Endothelial cell of umbilical vein (primary cell): ENCODE measurements at regions not wholly inside any gene's neighbourhood (a gene's known extent, or its start where the extent isn't known, plus 50 kb on each side); places are given as distances from the start of the nearest gene placed in this dataset.

Experiments
- BruUV-seq: library from RNA; stranded (reverse); fragments of 400-500 nt; replicated peaks from 2 replicates; lab custom pipeline; 2021; lab: Mats Ljungman, UMichigan
- CTCF ChIA-PET: fragments of 300-600, 350-600 bp; sonication (Branson Sonifier 250); formaldehyde crosslinking; loops from one replicate; lab custom pipeline; 2021; ENCODE audit warnings: antibody characterized with exemption, inconsistent platforms; lab: Charles Lee
- POLR2A ChIA-PET: fragments of 300-600, 350-600 bp; sonication (Branson Sonifier 250); formaldehyde crosslinking; loops from one replicate; lab custom pipeline; 2021; ENCODE audit warnings: antibody characterized with exemption, inconsistent platforms; lab: Charles Lee
- DNase-seq: peaks from one replicate; pipeline ENCODE4 v3.0.0-alpha.2; 2011; ENCODE audit warnings: low read depth, low spot score
- FAIRE-seq: peaks from 2 replicates; lab custom pipeline; 2011; peaks lifted over from hg19 to GRCh38; lab: Jason Lieb, UNC
- H2AFZ ChIP-seq: 2 replicates; pipeline ENCODE4 v1.6.0; 2012; ENCODE audit warnings: low read depth, low read length, control low read depth, inconsistent platforms
- H3K27ac ChIP-seq: 2 replicates; pipeline ENCODE4 v1.5.1; 2011; ENCODE audit warnings: low read depth, mild to moderate bottlenecking, control low read depth, low read length, moderate library complexity; ENCODE audit not compliant: insufficient read depth
- H3K27me3 ChIP-seq, 2 experiments: 2 replicates each; pipeline versions ENCODE4 v1.6.0 to v1.6.1; 2011; ENCODE audit warnings: low read length in 2 of 2, mixed read lengths in 1 of 2; ENCODE audit not compliant: control insufficient read depth in 2 of 2, insufficient read depth in 2 of 2
- H3K36me3 ChIP-seq, 2 experiments: 2 replicates in 1 of 2; 3 replicates in 1 of 2; pipeline ENCODE4 v1.5.1; 2011; ENCODE audit warnings: low read length in 2 of 2, mild to moderate bottlenecking in 1 of 2, moderate library complexity in 1 of 2; ENCODE audit not compliant: control insufficient read depth in 2 of 2, insufficient read depth in 2 of 2; ENCODE audit errors: extremely low read depth in 1 of 2
- H3K4me1 ChIP-seq: 3 replicates; pipeline ENCODE4 v1.5.1; 2011; ENCODE audit warnings: mild to moderate bottlenecking, low read length; ENCODE audit not compliant: control insufficient read depth, insufficient read depth; ENCODE audit errors: extremely low read depth
- H3K4me2 ChIP-seq: 2 replicates; pipeline ENCODE4 v1.6.1; 2011; ENCODE audit warnings: low read length, control low read depth, mixed read lengths; ENCODE audit not compliant: insufficient read depth
- H3K4me3 ChIP-seq, 3 experiments: fragments of 200-600 bp in 1 of 3; sonication (generic), shearing (Covaris generic) in 1 of 3; replicated peaks in 1 of 3; 2 replicates each; pipeline ENCODE4 v1.5.1; 2011 to 2016; ENCODE audit warnings: control low read depth in 3 of 3, low read length in 3 of 3, mild to moderate bottlenecking in 2 of 3, inconsistent platforms in 1 of 3, low read depth in 1 of 3, moderate library complexity in 1 of 3; ENCODE audit not compliant: insufficient read depth in 1 of 3
- H3K79me2 ChIP-seq: 2 replicates; pipeline ENCODE4 v1.6.0; 2012; ENCODE audit warnings: low read length, inconsistent platforms; ENCODE audit not compliant: control insufficient read depth, insufficient read depth
- H3K9ac ChIP-seq: replicated peaks from 2 replicates; pipeline ENCODE3; 2011; ENCODE audit warnings: low read length, control low read depth; ENCODE audit not compliant: insufficient read depth; ENCODE audit errors: extremely low read depth
- H3K9me1 ChIP-seq: replicated peaks from 3 replicates; pipeline ENCODE4 v1.6.0; 2011; ENCODE audit warnings: mild to moderate bottlenecking, low read length; ENCODE audit not compliant: control insufficient read depth, insufficient read depth; ENCODE audit errors: extremely low read depth
- H3K9me3 ChIP-seq: replicated peaks from 2 replicates; pipeline ENCODE4 v1.5.1; 2012; ENCODE audit warnings: low read length, inconsistent platforms; ENCODE audit not compliant: control insufficient read depth, insufficient read depth
- H4K20me1 ChIP-seq: replicated peaks from 2 replicates; pipeline ENCODE3; 2011; ENCODE audit warnings: mild to moderate bottlenecking, low read length; ENCODE audit not compliant: control insufficient read depth, insufficient read depth; ENCODE audit errors: extremely low read depth
- CTCF ChIP-seq, 2 donors: IDR thresholded peaks; 1 replicate in 1 of 2; 2 replicates in 1 of 2; pipeline ENCODE4 v1.5.1; 2011; ENCODE audit warnings: low read length in 2 of 2, mild to moderate bottlenecking in 2 of 2, moderate library complexity in 2 of 2, control low read depth in 1 of 2, inconsistent platforms in 1 of 2, low read depth in 1 of 2; ENCODE audit not compliant: insufficient read depth in 1 of 2; ENCODE audit errors: extremely low read depth in 1 of 2
- EZH2 ChIP-seq: IDR thresholded peaks from 2 replicates; pipeline ENCODE4 v1.6.1; 2012; ENCODE audit warnings: borderline replicate concordance, low read depth, mild to moderate bottlenecking, moderate library complexity, low read length, inconsistent platforms; ENCODE audit not compliant: severe bottlenecking
- FOS ChIP-seq: IDR thresholded peaks from 2 replicates; pipeline ENCODE4 v1.6.1; 2011; ENCODE audit warnings: mild to moderate bottlenecking, low read length, moderate library complexity, borderline replicate concordance; ENCODE audit not compliant: insufficient read depth
- GATA2 ChIP-seq: IDR thresholded peaks from 2 replicates; pipeline ENCODE4 v1.7.0; 2011; ENCODE audit warnings: low read depth, mild to moderate bottlenecking, moderate library complexity, mixed read lengths, low read length; ENCODE audit not compliant: insufficient read length, insufficient read depth
- JUN ChIP-seq: IDR thresholded peaks from 2 replicates; pipeline ENCODE4 v1.6.1; 2011; ENCODE audit warnings: borderline replicate concordance, low read depth; ENCODE audit not compliant: insufficient read length, insufficient read depth
- MAX ChIP-seq: IDR thresholded peaks from 2 replicates; pipeline ENCODE4 v1.6.1; 2011; ENCODE audit not compliant: insufficient read depth, insufficient read length
- MYC ChIP-seq: IDR thresholded peaks from one replicate; pipeline ENCODE4 v1.6.1; 2011; ENCODE audit warnings: mild to moderate bottlenecking, low read depth, low read length
- POLR2A ChIP-seq: IDR thresholded peaks from 2 replicates; pipeline ENCODE4 v1.6.1; 2012; ENCODE audit warnings: low read depth, mild to moderate bottlenecking, control low read depth, low read length
- POLR2AphosphoS5 ChIP-seq: IDR thresholded peaks from 2 replicates; pipeline ENCODE4 v1.6.1; 2012; ENCODE audit warnings: low read depth, mild to moderate bottlenecking, control low read depth, low read length, moderate library complexity; ENCODE audit not compliant: insufficient read depth
- dilution Hi-C: fragments of 300-500 bp; cut with MboI; formaldehyde crosslinking; loops from one replicate; pipeline ENCODE4 v1.15.0; 2019; ENCODE audit warnings: low sequenced_read_pairs; ENCODE audit not compliant: extremely low pct_ligation_motif_present
- intact Hi-C: fragments of 100-400 bp; cut with micrococcal nuclease; formaldehyde crosslinking; loops from one replicate; pipeline ENCODE4 v1.10.0; 2022

GRCh38 chr16:85187447-85187846 is 75.2 kb upstream of the CIBAR2 start:
- H3K4me1 ChIP-seq, result no peaks in the 10 kb centered on the region
- H3K79me2 ChIP-seq, result no peaks in the 10 kb centered on the region
- H3K36me3 ChIP-seq, result peaks cover 0 to 3% of the 10 kb centered on the region in 2 experiments
- peaks cover 6% of the 10 kb centered on the region for H3K9me3 ChIP-seq
- POLR2A ChIA-PET, result no interaction called here
- no peaks in the 10 kb centered on the region for H3K9me1 ChIP-seq
- BruUV-seq, result no TSS peak
- intact Hi-C loops (no loop called here), dilution Hi-C loops (no loop called here)
- DNase-seq, result no peak
- no peak overlapping the region for H2AFZ ChIP-seq
- no peak overlapping the region for H3K9ac ChIP-seq
- no peak for TF ChIP-seq CTCF (IDR thresholded peaks at IDR 0.05; ENCODE audit: extremely low read depth in 1 of 2, insufficient read depth in 1 of 2, low read depth in 1 of 2, low read length in 2 of 2)
- no peak for TF ChIP-seq JUN
- no peak for TF ChIP-seq GATA2
- no peak for TF ChIP-seq POLR2AphosphoS5
- no peak for TF ChIP-seq MYC
- no peak for TF ChIP-seq EZH2
- no peak for TF ChIP-seq POLR2A
- no peak for TF ChIP-seq MAX
- no peak for TF ChIP-seq FOS
- CTCF ChIA-PET, result interaction anchor here (1.9 kb wide), 1 partner anchor 15 kb away, joined by 7 read pairs; no protein-coding TSS in a partner anchor
- no peak overlapping the region for H3K4me2 ChIP-seq
- H3K27me3 ChIP-seq, result no peaks in the 10 kb centered on the region
- no peaks in the 10 kb centered on the region for H4K20me1 ChIP-seq
- no peak overlapping the region for H3K27ac ChIP-seq
- H3K4me3 ChIP-seq, result no peak overlapping the region
- FAIRE-seq, result no peak
